AG04450 (cell line): ENCODE measurements at regions not wholly inside any gene's neighbourhood (a gene's known extent, or its start where the extent isn't known, plus 50 kb on each side); places are given as distances from the start of the nearest gene placed in this dataset.

ENCODE experiments used
- CTCF ChIA-PET: fragments of 300-600, 350-600 bp; formaldehyde crosslinking; extraction: SDS; loops from one replicate; lab custom pipeline; 2022; ENCODE audit warnings: antibody characterized with exemption, inconsistent platforms; lab: Charles Lee
- POLR2A ChIA-PET: fragments of 350-600 bp; formaldehyde crosslinking; extraction: SDS; loops from one replicate; lab custom pipeline; 2021; ENCODE audit warnings: antibody characterized with exemption, inconsistent platforms; lab: Yijun Ruan, JAX
- DNase-seq: peaks from one replicate; pipeline ENCODE4 v3.0.0-alpha.2; 2011; ENCODE audit warnings: low read depth, low spot score
- H3K27ac ChIP-seq: one replicate; pipeline ENCODE4 v1.5.1; 2012; ENCODE audit warnings: low read depth, low read length, control low read depth
- H3K27me3 ChIP-seq: one replicate; pipeline ENCODE4 v1.6.0; 2012; ENCODE audit warnings: low read length; ENCODE audit not compliant: control insufficient read depth, insufficient read depth
- H3K4me3 ChIP-seq: 2 replicates; pipeline ENCODE4 v1.5.1; 2011; ENCODE audit warnings: mild to moderate bottlenecking, low read depth, low read length, control low read depth
- H3K9me3 ChIP-seq: 2 replicates; pipeline ENCODE4 v1.5.1; 2012; ENCODE audit warnings: low read length; ENCODE audit not compliant: control insufficient read depth, insufficient read depth
- CTCF ChIP-seq: IDR thresholded peaks from 2 replicates; pipeline ENCODE4 v1.5.1; 2011; ENCODE audit warnings: low read depth, low read length, control low read depth, inconsistent platforms

GRCh38 chr2:20111311-20112131 lies 60.1 kb upstream of the LAPTM4A start:
- CTCF ChIA-PET, result no interaction called here
- Histone ChIP-seq H3K4me3 (no peak overlapping the region), H3K27ac (no peak overlapping the region), H3K9me3 (peaks cover 8% of the 10 kb centered on the region), H3K27me3 (no peaks in the 10 kb centered on the region)
- no peak for DNase-seq
- POLR2A ChIA-PET, result interaction anchor here (0.6 kb wide), 1 partner anchor 9 kb away, joined by 5 read pairs; no protein-coding TSS in a partner anchor
- no peak for TF ChIP-seq CTCF

DNA sequence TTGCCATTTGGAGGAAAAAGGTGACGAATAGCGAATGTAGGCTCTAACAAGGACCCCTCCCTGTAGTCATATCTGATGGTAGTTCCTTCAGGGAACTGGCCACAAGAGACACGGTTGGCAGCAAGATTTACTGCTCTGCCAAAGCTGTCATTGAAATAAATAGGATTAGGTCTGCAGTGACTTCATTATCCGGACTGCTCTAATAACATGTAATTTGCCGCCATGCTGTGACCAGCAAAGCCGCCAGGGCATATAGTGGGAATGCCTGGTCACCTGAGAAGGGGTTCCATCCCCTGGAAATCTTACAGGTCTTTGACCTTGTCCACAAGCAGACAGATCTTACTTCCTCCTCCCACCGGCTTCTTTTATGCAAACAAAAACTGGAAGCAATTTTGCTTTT lies 59.4 kb upstream of the LAPTM4A start:
- TF ChIP-seq CTCF, result no peak
- ChIA-PET CTCF (no interaction called here), POLR2A (interaction anchor here (0.6 kb wide), 1 partner anchor 9 kb away, joined by 5 read pairs; no protein-coding TSS in a partner anchor)
- no peak for DNase-seq
- Histone ChIP-seq H3K9me3 (peaks cover 15% of the 10 kb centered on the region), H3K27ac (no peak overlapping the region), H3K4me3 (no peak overlapping the region), H3K27me3 (no peaks in the 10 kb centered on the region)

DNA sequence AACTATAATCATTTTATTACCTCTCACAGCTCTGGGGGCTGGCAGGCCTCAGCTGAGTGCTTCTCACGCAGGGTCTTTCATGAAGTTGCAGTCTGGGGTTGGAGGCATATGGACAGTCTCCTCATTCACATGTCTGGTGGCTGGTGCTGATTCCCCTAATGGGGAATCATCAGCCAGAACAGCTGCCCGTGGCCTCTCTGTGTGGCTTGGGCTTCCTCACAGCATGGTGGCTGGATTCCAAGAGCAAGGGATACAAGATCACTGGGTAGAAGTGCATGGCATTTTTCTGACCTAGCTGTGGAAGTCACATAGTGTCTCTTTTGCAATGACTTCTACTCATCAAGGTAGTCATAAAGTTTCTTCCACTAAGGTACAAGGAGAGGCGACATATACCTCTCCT lies 59.0 kb upstream of the LAPTM4A start:
- POLR2A ChIA-PET, result interaction anchor here (0.7 kb wide), 1 partner anchor 218 kb away, joined by 9 read pairs; no protein-coding TSS in a partner anchor
- peaks cover 16% of the 10 kb centered on the region for H3K9me3 ChIP-seq
- DNase-seq, result no peak
- CTCF ChIA-PET, result no interaction called here
- H3K27ac ChIP-seq, result no peak overlapping the region
- TF ChIP-seq CTCF, result no peak
- no peak overlapping the region for H3K4me3 ChIP-seq
- H3K27me3 ChIP-seq, result no peaks in the 10 kb centered on the region

- POLR2A ChIA-PET, result interaction anchor here (0.7 to 1.0 kb wide), 3 partner anchors 15 to 127 kb away, joined by 3 to 4 read pairs (median 3); partner anchors contain the start of gene SDC1
These were observed 57.4 kb upstream of the LAPTM4A start for GRCh38 chr2:20108655-20109396.

More at GRCh38 chr2:20108655-20109396, 57.4 kb upstream of the LAPTM4A start:
- peaks cover 16% of the 10 kb centered on the region for H3K9me3 ChIP-seq
- H3K4me3 ChIP-seq, result no peak overlapping the region
- no peak for TF ChIP-seq CTCF
- CTCF ChIA-PET, result interaction anchor here (0.7 to 6.7 kb wide), 10 partner anchors 10 to 216 kb away, joined by 3 to 41 read pairs (median 4); partner anchors contain the start of gene SDC1
- H3K27ac ChIP-seq, result peak overlapping the region; percentile 2
- DNase-seq, result no peak
- H3K27me3 ChIP-seq, result no peaks in the 10 kb centered on the region
